Ovary (tissue), 7 donors: ENCODE measurements at regions not wholly inside any gene's neighbourhood (a gene's known extent, or its start where the extent isn't known, plus 50 kb on each side); places are given as distances from the start of the nearest gene placed in this dataset.
A peak's percentile ranks its signal among the peaks of the same experiment; 100 is the strongest.

Experiments
- DNase-seq, 5 donors: peaks; one replicate each; pipeline ENCODE4 v3.0.0-alpha.2; 2019 to 2020
- H3K27ac ChIP-seq, 2 donors: fragments of 200-600 bp; one replicate each; pipeline versions ENCODE4 v1.5.1 to v1.8.0; 2019 to 2022
- H3K27me3 ChIP-seq: fragments of 200-600 bp; one replicate; pipeline ENCODE4 v1.8.0; 2022
- H3K36me3 ChIP-seq: fragments of 200-600 bp; sonication (generic); one replicate; pipeline ENCODE4 v1.5.1; 2019
- H3K4me1 ChIP-seq: one replicate; pipeline ENCODE4 v1.8.1; 2013; ENCODE audit warnings: mild to moderate bottlenecking, moderate library complexity; ENCODE audit not compliant: insufficient read depth
- H3K4me3 ChIP-seq: fragments of 200-600 bp; sonication (generic); one replicate; pipeline ENCODE4 v1.5.1; 2017
- H3K9me3 ChIP-seq, 2 donors: fragments of 200-600 bp in 1 of 2; sonication (generic) in 1 of 2; one replicate each; pipeline versions ENCODE4 v1.5.1 to v1.8.1; 2013 to 2019; ENCODE audit warnings: mild to moderate bottlenecking in 1 of 2, moderate library complexity in 1 of 2
- CTCF ChIP-seq, 3 donors: fragments of 450-650 bp in 2 of 3; fragments of 200-600 bp in 1 of 3; IDR thresholded peaks; one replicate each; pipeline versions ENCODE4 v1.5.1 to v1.8.0; 2016 to 2022; ENCODE audit warnings: antibody characterized with exemption in 3 of 3, mild to moderate bottlenecking in 1 of 3
- EP300 ChIP-seq: sonication (generic); formaldehyde crosslinking; IDR thresholded peaks from one replicate; pipeline ENCODE4 v1.6.1; 2017; ENCODE audit warnings: antibody characterized with exemption
- POLR2A ChIP-seq: fragments of 450-650 bp; IDR thresholded peaks from one replicate; pipeline ENCODE4 v1.6.1; 2017; ENCODE audit warnings: antibody characterized with exemption, mild to moderate bottlenecking, moderate library complexity
- WGBS, 3 donors: extraction: QIAGEN DNeasy Blood & Tissue Kit in 1 of 3; methylation state at CpG; one replicate each; pipeline versions ENCODE4 v1.1.5 to v1.1.7; 2013 to 2017; 5-methylcytosine and 5-hydroxymethylcytosine counted together
- intact Hi-C, 4 donors: fragments of 100-400 bp; cut with DNase I; formaldehyde crosslinking; loops; one replicate each; pipeline versions ENCODE4 v1.11.0 to v1.15.1; 2022 to 2023
- donor health status: DM: no; HTN: no; CAD: no; lungs with moderate emphysema.
- donor health status: DM: no; HTN: no; CAD: no.
- donor health status: Bipolar disorder and iron deficiency.
- donor health status: DM: no; HTN: no; CAD: no.
- donor health status: DM: yes; HTN: yes; CAD: no.

GRCh38 chr2:42851740-42852250, 59.4 kb upstream of the HAAO start:
- H3K9me3 ChIP-seq: no peaks in the 10 kb centered on the region
- 77 to 88% (median 87%) methylated on average over 3 of the region's 3 CpGs for WGBS, 3 donors
- peaks cover 21% of the 10 kb centered on the region for H3K4me1 ChIP-seq
- no peak overlapping the region for H3K4me3 ChIP-seq
- no peaks in the 10 kb centered on the region for H3K36me3 ChIP-seq
- no peaks in the 10 kb centered on the region for H3K27me3 ChIP-seq
- intact Hi-C loops: loop anchor here in 2 of 4 donors (10.0 kb wide), 2 partner anchors 373 to 383 kb away; partner anchors contain the start of gene ZFP36L2 (in 1 of the 2)
- peak in 2 of 5 donors; percentile 9 to 21 for DNase-seq
- TF ChIP-seq CTCF (IDR thresholded peaks at IDR 0.05) (no peak), POLR2A (no peak), EP300 (no peak)
- H3K27ac ChIP-seq: no peak overlapping the region

GRCh38 chr2:42851186-42851585, 58.8 kb upstream of the HAAO start:
- Histone ChIP-seq H3K9me3 (no peaks in the 10 kb centered on the region), H3K4me1 (peaks cover 21% of the 10 kb centered on the region), H3K4me3 (no peak overlapping the region), H3K36me3 (no peaks in the 10 kb centered on the region), H3K27me3 (no peaks in the 10 kb centered on the region), H3K27ac (no peak overlapping the region)
- whole genome bisulfite sequencing, 3 donors: 67 to 78% (median 69%) methylated on average over 4 of the region's 4 CpGs
- TF ChIP-seq CTCF (IDR thresholded peaks at IDR 0.05) (no peak), POLR2A (no peak), EP300 (no peak)
- intact Hi-C loops: loop anchor here in 2 of 4 donors (10.0 kb wide), 2 partner anchors 374 to 384 kb away; partner anchors contain the start of gene ZFP36L2 (in 1 of the 2)
- peak in 1 of 5 donors; percentile 33 for DNase-seq

GRCh38 chr2:42850016-42850805, 57.8 kb upstream of the HAAO start:
- H3K27ac ChIP-seq: no peak overlapping the region
- no peak for TF ChIP-seq EP300
- no peak for TF ChIP-seq POLR2A
- TF ChIP-seq CTCF (IDR thresholded peaks at IDR 0.05): no peak
- no peak overlapping the region for H3K4me3 ChIP-seq
- 87 to 90% (median 90%) methylated on average over 14 of the region's 14 CpGs for WGBS, 3 donors
- peak in 1 of 5 donors; percentile 15 for DNase-seq
- no peaks in the 10 kb centered on the region for H3K27me3 ChIP-seq
- peaks cover 26% of the 10 kb centered on the region for H3K4me1 ChIP-seq
- no peaks in the 10 kb centered on the region for H3K36me3 ChIP-seq
- intact Hi-C loops: loop anchor here in 2 of 4 donors (10.0 kb wide), 2 partner anchors 375 to 385 kb away; partner anchors contain the start of gene ZFP36L2 (in 1 of the 2)
- H3K9me3 ChIP-seq: no peaks in the 10 kb centered on the region

GRCh38 chr2:42849311-42849710, 56.9 kb upstream of the HAAO start:
- no peak overlapping the region for H3K27ac ChIP-seq
- H3K4me3 ChIP-seq: no peak overlapping the region
- WGBS, 3 donors: 95 to 98% (median 96%) methylated on average over 5 of the region's 5 CpGs
- peak in 1 of 5 donors; percentile 13 for DNase-seq
- TF ChIP-seq EP300: no peak
- TF ChIP-seq POLR2A: no peak
- no peak for TF ChIP-seq CTCF (IDR thresholded peaks at IDR 0.05)
- no peaks in the 10 kb centered on the region for H3K27me3 ChIP-seq
- no peaks in the 10 kb centered on the region for H3K9me3 ChIP-seq
- H3K4me1 ChIP-seq: peaks cover 21% of the 10 kb centered on the region
- intact Hi-C loops: loop anchor here in 2 of 4 donors (5.0 kb wide), 1 partner anchor 78 kb away; no protein-coding TSS in a partner anchor
- no peaks in the 10 kb centered on the region for H3K36me3 ChIP-seq
